ELF-1 (cell line): ENCODE measurements at regions not wholly inside any gene's neighbourhood (a gene's known extent, or its start where the extent isn't known, plus 50 kb on each side); places are given as distances from the start of the nearest gene placed in this dataset.
"Not testable (repeated sequence)": the region's sequence is repeated elsewhere in the genome, so short reads cannot be mapped to it uniquely, and the experiment has no call there.

ENCODE experiments used
- DNase-seq: peaks from one replicate; pipeline ENCODE4 v3.0.0-alpha.2; 2016; ENCODE audit warnings: low read depth, low spot score

DNA sequence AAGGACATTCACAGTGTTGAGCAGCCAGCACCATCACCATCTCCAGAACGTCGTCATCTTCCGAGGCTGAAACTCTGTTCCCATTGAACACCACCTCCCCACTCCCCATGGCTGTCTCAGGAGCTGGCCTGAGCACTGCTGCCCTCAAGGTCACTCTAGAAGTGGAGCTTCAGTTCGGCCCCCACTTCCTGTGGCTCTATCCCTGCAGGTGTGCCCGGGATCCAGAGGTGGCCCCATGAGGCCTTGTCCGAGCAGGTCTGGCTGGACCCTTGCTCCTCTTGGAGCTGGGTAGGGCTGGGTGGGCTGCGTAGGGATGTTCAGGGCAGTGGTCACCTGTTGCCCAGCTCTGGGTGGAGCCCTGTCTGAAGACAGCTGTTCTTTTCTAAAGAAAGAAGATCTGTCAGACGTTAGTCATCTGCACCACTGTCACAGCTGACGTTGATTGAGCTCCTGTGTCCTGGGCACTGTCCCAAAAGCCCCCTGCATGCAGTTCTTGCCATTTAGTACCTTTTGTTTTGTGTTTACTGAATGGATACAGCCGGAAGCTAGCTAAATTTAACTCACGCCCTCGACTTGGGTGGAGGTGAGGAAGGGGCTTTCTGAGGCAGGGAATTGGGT lies 75.5 kb upstream of the CLDN5 start:
- DNase-seq = peak; percentile 16

DNA sequence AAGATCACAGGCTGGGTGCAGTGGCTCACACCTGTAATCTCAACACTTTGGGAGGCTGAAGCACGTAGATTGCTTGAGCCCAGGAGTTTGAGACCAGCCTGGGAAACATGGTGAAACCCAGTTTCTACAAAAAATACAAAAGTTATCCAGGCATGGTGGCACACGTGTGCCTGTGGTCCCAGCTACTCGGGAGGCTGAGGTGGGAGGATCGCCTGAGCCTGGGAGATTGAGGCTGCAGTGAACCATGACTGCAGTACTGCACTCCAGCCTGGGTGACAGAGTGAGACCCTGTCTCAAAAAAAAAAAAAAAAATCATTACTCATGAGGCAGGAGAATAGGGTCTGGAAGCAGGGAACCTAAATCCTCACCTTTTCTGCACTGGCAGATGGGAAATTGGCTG lies 79.1 kb upstream of the CLDN5 start:
- DNase-seq = not testable (repeated sequence)

DNA sequence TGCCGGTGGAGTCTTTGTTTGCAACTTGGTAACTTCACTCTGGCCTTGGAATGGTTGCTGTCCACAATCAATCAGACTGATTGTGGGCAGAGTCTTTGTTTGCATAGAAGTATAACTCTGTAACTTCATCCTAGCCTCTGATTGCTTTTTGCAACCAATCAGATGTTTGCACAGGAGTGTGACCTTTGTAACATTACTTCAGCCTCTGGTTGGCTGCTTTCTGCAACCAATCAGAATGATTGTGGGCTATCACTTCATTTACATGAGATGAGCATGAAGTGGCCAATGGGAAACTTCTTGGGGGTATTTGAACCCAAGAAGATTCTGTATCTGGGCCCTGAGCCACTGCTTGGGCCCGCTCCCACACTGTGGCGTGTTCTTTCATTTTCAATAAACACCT lies 79.6 kb upstream of the CLDN5 start:
- DNase-seq = no peak

DNA sequence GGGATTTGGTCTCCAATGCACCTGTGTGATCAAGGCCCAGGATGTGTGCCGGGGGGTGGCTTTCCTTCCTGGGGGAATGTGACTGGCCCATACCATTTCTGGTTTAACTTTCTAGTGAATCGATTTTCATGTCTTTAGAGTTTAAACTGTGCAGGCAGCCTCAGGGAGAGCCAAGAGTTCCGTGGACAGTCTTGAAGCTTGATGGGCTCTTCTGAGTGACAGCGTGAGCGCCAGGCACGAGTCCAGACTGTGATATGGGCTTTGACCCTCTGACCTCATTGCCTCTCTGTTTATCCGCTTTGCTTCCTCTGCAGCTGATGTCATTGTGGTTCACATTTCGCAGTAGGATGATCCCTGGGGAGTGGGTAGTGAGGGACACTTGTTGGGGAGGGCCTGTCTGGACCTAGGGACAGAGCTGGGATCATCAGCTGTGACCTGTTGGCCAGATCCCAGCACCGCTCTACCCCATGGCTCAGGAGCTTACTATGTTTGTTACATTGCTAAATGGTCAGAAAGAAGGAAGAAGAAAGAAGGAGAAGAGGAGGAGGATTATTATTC lies 80.6 kb upstream of the CLDN5 start:
- no peak for DNase-seq

DNA sequence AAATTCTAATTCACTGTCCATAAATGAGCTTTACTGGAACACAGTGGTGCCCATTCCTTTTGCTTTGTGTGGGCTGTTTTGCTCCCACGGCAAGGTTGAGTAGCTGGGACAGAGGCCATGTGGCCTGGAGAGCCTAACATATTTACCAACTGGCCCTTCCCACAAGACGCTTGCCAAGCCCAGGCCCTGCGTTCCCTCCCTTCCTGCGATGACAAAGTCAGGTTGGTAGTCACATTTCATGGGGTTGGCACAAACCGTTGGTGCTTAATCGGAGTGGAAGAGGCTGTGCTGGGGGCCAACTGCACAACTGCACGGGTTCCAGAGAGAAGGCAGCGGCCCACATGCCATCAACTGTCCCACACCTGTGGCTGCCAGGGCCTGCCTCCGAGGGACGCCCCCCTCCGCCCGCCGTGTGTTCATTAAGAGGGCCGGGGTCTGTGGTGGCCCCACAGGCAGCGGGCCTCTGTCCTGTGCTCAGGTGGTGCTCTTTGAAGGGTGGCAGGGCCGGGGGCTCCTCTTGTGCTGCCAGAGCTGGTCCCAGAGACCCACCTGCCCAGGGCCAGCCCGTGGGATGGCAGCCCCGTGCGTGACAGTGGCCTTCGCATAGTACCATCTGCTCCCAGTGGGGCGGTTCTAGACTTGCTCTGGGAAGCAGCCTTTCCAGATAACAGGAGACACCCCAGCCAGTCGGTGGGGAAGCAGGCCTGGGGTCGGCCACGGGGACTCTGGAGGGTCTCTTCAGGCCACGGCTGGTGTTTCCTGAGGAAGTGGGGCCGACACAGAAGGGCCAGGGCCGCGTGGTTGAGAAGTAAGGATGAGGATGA lies 81.5 kb upstream of the CLDN5 start:
- DNase-seq = no peak

DNA sequence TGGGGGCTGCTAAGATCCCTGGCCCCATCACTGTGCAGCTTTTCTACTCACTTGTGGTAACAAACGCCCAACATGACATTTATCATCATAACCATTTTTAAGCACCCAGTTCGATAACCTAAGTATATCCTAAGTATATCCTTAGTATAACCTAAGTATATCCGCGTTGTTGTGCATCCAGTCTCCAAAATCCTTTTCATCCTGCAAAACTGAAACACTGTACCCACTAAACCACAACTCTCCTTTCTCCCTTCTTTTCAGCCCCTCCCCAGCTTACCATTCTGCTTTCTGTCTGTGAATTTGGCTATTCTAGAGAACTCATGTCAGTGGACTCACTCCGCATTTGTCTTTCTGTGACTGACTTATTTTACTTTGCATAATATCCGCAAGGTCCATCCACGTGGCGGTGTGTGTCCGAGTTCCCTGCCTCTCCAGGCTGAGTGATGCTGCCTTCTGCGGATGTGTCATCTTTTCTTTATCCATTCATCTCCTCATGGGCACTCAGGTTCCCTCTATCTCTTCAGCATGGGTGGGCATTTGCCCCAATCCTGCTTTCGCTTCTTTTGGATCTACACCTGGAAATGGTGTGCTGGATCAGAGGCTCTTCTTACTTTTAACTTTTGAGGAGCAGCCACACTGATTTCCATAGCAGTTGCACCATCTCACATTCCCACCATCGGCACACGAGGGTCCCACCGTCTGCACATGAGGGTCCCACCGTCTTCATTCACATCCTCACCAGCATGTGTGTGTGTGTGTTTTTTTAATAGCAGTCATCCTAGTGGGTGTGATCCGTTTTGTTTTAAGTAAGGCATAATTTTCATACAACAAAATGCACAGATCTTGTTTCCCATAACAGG lies 82.4 kb upstream of the CLDN5 start:
- no peak for DNase-seq

DNA sequence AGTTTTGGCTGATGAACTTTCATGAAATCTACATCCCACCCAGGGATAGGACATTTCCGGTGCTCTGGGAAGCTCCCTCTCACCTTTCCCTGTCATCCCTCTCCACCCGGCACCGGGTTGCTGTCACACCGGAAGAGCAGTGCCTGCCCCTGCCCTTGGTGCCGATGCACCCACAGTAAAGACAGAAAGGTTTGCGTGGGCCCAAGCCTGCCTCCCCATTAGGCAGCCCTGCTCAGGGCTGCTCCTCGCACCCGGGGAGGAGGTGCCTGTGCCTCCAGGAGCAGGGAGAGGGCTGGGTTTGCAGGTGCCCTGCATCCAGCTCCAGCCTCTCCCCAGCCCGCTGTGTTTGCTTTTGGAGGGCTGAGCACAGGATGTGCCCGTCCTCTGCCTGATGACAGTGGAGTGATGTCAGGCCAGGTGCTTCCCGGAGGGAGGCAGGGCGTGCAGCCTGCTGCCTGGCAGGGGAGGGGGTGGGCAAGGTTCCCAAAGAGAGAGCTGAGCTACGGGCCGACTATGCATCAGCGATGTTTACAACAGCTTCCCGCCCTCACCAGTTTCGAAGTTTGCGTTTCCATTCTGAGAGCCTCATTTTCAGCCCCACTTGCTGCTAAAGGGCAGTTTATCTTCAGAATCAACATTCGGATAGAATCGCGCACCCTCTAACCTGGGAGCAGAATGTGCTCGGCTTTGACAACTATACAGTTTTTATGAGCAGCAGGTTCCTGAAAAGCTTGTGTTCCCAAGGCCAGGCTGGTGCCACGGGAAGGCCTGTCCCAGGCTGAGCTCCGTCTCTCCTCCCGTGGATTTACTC lies 83.2 kb upstream of the CLDN5 start:
- peak; percentile 18 for DNase-seq

DNA sequence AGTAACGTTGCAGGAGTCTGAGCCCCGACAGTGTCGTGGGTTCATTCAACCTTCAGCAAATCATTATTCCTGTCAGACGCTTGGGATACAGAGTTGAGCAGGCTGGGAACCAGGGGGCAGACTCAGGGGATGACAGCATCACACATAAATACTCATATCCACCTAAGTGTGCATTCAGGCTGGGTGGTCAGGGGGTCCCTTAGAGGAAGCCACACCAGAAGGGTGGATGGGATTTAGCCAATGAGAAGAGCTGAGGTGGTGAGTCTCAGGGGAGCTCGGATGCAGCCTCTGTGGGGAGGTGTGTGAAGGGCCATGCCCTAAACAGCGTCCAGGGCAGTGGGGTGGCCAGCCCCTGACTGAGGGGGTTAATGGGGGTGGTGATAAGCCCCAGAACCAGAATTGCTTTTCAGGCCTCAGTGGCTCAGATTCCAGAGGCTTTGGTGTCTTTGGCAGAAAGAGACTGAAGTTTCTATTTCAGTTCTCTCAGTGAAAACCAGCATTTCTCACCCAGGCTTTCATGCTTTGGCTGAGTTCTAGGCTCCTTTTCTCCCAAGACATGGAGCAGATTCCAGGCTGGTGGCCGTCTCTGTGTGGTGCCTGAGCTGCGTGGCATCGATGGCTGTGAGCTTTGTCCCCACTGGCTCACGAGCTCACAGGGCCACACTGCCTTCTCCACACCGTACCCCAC lies 83.9 kb upstream of the CLDN5 start:
- DNase-seq = no peak

DNA sequence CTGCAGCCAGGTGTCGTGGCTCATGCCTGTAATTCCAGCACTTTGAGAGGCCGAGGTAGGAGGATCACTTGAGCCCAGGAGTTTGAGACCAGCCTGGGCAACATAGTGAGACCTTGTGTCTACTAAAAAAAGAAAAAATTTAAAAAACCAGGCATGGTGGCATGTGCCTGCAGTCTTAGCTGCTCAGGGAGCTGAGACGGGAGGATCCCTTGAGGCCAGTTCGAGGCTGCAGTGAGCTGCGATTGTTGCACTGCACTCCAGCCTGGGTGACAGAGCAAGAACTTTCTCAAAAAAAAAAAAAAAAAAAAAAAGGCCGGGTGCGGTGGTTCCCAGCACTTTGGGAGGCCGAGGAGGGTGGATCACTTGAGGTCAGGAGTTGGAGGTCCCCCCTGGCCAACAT lies 85.5 kb upstream of the CLDN5 start:
- DNase-seq = not testable (repeated sequence)

DNA sequence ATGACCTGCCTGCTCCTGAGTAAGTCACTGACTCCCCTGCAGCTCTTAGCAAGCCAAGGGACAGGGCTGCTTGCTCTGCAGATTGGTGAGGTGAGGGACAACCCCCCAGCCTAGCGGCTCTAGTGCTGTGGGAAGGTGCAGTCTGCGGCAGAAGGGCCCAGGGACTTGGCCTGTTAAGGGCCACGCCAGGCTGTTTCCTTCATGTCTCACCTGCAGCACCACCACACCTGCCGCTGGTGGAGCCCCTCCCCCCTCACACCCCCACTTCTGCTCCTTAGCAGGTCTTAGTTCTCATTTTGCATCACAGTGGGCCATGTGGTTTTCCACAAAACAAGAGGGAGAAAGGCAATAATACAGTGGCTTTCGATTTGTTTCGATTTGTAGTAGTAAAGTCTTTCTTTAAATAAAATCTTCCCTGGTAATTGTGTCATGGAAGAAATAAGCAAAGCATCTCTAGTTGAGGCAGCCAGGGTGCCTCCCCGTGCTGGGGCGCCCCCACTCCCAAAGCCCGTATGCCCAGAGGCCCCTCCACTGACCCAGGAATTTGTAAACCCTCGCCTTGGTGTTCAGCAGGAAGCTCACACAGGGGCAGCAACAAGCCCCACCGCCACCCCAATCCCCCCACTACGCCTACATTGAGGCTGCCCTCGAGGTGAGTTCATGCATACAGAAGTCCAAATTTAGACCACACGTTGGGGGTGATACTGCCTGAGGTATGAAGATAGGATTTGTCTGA lies 86.5 kb upstream of the CLDN5 start:
- DNase-seq = no peak

DNA sequence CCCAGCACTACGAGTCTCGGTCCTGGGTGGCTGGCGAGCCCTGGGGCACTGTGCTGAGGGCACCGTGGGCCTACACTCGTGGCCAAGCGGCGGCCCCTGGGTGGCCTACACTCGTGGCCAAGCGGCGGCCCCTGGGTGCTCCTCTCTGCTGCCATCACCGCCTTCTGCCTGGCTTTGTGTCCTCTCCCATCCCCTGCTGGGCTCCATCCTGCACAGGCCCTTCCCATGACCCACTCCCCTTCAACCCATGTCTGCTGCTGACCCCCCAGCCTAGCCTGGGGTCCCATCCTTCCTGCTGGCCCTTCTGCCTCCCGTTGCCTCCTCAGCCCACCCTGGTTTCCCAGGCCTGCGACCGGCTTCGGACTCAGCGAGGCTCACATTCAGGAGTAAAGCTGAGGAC lies 87.4 kb upstream of the CLDN5 start:
- DNase-seq = no peak

DNA sequence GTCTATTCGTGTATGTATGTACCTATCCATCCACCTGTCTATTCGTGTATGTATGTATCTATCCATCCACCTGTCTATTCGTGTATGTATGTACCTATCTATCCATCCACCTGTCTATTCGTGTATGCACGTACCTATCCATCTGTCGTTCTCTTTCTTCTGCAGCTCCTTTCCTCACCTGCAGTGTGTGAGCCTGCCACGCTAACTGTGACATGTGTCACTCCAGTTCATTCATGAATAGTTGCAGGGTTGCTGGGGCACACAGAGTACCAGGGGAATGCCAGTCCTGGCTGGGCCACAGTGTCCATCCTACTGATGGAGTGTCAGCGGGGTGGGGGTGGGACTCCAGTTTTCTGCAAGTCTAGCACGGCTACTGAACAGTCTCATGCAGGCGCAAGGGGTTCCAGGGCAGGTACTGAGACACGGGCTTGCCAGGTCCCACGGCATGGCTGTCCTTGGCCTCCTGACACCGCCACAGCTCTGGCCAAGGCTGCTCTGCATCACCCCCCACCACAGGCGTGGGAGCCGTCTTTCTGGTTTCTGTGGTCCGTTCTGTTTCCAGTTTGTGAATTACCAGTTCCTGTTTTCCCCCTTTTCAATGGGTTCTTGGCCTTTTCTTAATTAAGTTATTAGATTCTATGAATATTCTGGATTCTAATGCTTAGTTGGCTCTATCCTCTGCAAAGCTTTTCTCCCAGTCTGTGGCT lies 88.8 kb upstream of the CLDN5 start:
- DNase-seq = no peak

DNA sequence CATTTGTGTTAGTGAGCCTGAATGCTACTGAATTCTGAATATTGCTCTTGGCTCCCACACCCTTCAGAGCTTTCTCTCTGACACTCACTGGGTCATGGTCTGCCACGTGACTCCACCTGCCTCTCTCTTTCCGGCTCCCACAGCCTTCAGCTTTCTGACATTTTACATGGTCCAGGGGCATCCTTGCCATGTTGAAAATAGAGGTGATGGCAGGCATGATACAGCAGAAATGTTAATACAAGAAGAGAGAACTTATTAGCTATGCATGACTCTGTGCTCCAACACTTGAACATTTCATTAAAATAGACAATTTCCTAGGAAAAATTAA lies 90.3 kb upstream of the CLDN5 start:
- DNase-seq = no peak

DNA sequence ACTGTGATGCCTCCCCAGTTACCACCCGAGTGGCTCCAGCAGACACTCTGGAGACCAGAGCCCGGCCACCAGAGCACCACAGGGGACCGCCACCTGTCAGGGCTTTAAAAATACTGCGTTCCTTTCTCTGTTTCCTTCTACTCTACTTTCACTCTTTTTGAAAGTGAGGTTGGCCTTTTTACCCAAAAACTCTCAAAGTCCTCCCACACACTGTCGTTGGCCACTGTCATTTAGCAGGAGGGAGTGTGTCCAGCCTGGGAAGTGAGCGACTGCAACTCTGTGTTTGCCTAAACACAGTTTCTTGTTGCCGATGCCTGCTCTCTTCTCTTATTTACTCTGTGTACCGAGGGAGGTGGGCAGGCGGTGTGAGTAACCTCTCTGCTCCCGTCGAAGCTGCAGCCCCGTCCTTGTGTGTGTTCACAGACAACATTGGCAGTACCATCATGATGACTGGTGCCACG lies 90.8 kb upstream of the CLDN5 start:
- no peak for DNase-seq

DNA sequence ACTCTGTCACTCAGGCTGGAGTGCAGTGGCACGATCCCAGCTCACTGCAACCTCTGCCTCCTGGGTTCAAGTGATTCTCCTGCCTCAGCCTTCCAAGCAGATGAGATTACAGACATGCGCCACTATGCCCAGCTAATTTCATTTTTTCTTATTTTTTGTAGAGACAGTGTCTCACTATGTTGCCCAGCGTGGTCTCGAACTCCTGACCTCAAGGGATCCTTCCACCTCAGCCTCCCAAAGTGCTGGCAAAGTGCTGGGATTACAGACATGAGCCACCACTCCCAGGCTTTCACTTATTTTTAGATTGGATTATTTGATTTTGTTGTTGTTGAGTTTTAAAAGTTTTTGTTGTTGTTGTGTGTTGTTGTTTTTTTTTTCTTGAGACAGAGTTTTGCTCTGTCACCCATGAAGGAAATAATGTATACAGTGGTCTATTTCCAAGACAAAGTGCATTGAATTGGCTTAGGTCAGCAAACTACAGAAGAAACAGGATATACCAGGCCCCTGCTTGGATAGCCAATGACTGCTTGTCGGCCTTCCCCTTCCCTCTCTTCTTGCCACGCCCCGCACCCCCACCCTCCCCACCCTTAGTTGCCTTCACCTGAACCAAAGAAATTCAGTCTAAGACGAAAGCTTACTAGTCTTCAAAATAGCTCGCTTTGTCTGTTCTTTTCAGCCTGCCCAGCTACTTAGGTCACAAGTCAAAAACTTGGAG lies 91.8 kb upstream of the CLDN5 start:
- DNase-seq = no peak

DNA sequence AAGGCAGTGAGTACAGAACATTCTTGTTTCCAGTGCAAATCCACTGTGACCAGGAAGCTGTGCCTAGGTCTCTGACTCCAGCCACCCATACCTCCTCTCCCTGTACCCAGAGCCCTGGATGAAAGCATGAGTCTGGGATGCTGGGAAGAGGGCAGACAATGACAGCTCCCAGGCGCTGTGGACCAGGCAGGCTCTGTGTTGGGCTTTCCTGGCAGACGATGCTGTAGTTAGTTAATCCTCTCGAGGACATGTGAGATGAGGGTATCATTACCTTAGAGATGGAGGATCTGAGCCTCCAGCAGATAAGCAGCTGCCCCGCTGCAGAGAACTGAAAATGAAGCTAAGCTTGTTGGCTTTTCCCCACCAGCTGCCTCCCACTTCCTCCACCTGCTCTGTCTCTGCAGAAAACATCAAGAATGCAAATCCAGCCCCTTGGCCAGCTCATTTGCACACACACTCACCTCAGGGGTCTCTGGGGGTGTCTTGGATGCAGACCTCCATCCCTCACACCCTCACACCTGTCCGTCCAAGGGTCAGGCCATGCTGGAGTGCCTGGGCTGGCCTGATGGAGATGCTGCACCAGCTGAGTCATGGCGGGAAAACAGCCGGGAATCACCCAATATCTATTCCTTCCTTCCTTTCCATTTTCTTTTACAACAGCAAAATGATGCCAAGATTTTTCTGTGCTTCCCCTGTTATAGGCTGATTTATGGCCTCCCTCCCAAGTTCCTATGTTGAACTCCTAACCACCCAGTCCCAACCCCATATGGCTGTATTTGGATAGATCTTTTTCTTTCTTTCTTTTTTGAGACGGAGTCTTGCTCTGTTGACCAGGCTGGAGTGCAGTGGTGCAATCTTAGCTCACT lies 94.9 kb upstream of the SEPTIN5 start:
- DNase-seq = no peak

DNA sequence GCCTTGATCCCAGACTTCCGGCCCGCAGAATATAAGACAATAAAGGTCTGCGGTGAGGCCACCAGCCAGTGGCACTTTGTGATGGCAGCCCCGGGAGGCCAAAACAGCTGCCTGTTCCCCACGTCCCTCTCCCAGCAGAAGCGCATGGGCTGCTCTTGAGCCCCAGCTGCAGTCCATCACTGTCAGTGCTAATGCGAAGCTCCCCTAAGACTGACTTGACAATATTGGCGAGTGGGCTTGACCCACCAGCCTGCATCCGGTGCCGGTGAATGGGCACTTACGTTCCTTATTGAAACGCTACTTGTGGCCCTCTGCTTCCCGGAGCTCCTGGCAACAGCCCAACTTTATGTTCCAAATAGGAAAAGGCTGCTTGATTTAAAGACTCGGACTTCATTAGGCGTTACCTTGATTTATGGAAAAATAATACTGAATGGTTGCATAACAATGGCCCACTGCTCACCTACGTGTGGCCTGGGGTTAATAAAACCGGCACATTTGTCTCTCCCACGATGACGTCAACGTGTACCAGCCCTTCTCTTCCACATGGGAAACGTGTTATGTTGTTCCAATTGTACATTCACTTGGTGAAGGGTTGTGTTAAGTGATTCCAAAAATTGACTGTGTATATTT lies 93.4 kb upstream of the SEPTIN5 start:
- no peak for DNase-seq
